Upper lobe of right lung (tissue), 1 donor: ENCODE measurements at regions not wholly inside any gene's neighbourhood (a gene's known extent, or its start where the extent isn't known, plus 50 kb on each side); places are given as distances from the start of the nearest gene placed in this dataset.

Experiments used
- ATAC-seq: fragments of 200-7000 bp; cut with Tn5 transposase; one replicate; pipeline ENCODE4 v1.9.1; 2020; ENCODE audit warnings: mild to moderate bottlenecking, moderate library complexity
- DNase-seq: peaks from one replicate; pipeline ENCODE4 v3.0.0-alpha.2; 2020
- H3K27ac ChIP-seq: fragments of 200-600 bp; one replicate; pipeline ENCODE4 v1.8.0; 2022
- H3K27me3 ChIP-seq: fragments of 200-600 bp; one replicate; pipeline ENCODE4 v1.8.0; 2022; ENCODE audit warnings: mild to moderate bottlenecking
- H3K36me3 ChIP-seq: fragments of 200-600 bp; one replicate; pipeline ENCODE4 v1.8.0; 2022
- H3K4me1 ChIP-seq: fragments of 200-600 bp; one replicate; pipeline ENCODE4 v1.8.0; 2022
- H3K4me3 ChIP-seq: fragments of 200-600 bp; one replicate; pipeline ENCODE4 v1.8.0; 2022; ENCODE audit warnings: mild to moderate bottlenecking
- H3K9me3 ChIP-seq: fragments of 200-600 bp; one replicate; pipeline ENCODE4 v1.8.0; 2022
- CTCF ChIP-seq: fragments of 200-600 bp; IDR thresholded peaks from one replicate; pipeline ENCODE4 v1.8.0; 2022; ENCODE audit warnings: antibody characterized with exemption
- intact Hi-C: fragments of 100-400 bp; cut with DNase I; formaldehyde crosslinking; loops from one replicate; pipeline ENCODE4 v1.11.0; 2022
- donor health status: DM: no; HTN: yes; CAD: no; lungs with severe emphysema.

DNA sequence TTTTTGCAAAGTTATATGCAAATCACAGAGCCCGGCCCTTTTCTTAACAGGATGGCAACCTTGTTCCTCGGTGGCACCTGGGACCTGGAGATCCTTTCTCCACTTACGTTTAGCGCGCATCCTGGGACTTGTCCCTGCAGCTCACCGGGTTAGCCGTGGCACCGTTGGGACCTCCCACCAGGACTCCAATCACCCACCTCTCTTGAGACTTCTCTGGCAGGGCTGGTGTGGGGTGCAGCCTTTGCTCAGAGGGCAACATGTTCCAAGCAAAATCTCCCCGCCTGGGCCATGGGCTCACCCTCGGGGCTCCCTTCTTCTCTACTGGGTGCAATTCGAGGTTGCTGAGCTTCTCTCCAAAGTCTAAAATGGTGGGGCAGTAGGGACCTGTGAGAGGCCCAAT, 211.9 kb upstream of the UMPS start:
- no peak overlapping the region for H3K4me3 ChIP-seq
- H3K4me1 ChIP-seq = no peaks in the 10 kb centered on the region
- DNase-seq (no peak), ATAC-seq (no peak)
- H3K27ac ChIP-seq = no peak overlapping the region
- H3K9me3 ChIP-seq = no peaks in the 10 kb centered on the region
- TF ChIP-seq CTCF = no peak
- no peaks in the 10 kb centered on the region for H3K27me3 ChIP-seq
- H3K36me3 ChIP-seq = no peaks in the 10 kb centered on the region
- intact Hi-C loops = no loop called here

DNA sequence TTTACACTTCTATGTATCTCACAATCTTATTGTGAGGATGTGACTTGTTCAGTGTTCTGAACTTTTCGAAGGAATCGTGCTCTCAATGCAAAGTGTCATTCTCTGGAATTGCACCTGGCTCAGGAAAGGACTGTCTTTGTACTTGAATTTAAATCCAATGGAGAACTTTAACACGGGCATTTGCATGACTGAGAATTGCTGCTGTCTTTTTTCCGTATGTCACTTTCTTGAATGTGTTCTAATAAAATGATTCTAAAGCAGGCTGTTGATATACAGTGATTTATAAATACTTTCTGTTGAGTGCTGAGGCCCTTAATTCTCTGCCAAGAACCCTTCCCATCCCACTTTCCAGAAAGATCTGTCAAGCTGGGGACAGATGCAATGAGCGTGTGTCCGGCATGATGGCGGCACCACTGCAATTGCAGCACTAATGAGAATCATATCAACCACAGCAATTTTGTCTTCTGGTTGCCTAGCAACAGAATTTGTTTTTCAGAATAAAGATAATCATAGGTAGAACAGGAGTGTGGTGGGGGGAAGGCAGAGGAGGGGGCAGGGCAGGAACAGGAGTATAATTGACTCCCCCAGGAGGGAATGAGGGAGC, 210.6 kb upstream of the UMPS start:
- no peak for TF ChIP-seq CTCF
- intact Hi-C loops = no loop called here
- H3K27me3 ChIP-seq = no peaks in the 10 kb centered on the region
- ATAC-seq = no peak
- no peaks in the 10 kb centered on the region for H3K9me3 ChIP-seq
- no peaks in the 10 kb centered on the region for H3K4me1 ChIP-seq
- DNase-seq = no peak
- no peak overlapping the region for H3K4me3 ChIP-seq
- no peaks in the 10 kb centered on the region for H3K36me3 ChIP-seq
- no peak overlapping the region for H3K27ac ChIP-seq

GRCh38 chr3:124520970-124521369, 209.3 kb upstream of the UMPS start:
- H3K36me3 ChIP-seq = no peaks in the 10 kb centered on the region
- H3K27me3 ChIP-seq = no peaks in the 10 kb centered on the region
- no peak for TF ChIP-seq CTCF
- no peak overlapping the region for H3K4me3 ChIP-seq
- no peaks in the 10 kb centered on the region for H3K4me1 ChIP-seq
- ATAC-seq (peak; percentile 88), DNase-seq (no peak)
- no peak overlapping the region for H3K27ac ChIP-seq
- no peaks in the 10 kb centered on the region for H3K9me3 ChIP-seq
- intact Hi-C loops = no loop called here

DNA sequence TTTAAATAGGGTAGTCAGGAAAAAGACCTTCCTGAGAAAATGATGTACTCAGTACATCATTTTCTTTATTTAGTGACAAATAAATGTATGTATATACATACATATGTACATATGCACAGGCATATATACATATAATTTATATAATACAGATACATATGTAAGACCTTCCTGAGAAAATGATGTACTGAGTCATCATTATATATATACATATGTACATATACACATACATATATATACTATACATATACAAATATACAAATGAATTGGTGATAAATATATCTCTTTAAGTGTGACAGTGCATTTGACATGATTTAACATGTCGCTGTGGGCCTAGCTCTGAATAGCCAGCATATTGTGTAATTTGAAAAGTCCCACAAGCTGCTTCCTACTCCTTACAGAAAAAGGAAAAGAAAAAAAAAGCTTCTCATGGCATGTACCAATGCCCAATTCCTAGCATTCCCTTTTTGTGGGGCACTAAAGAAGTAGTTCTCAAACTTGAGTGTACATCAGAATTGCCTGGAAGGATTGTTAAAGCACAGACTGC, 208.1 kb upstream of the UMPS start:
- Histone ChIP-seq H3K27me3 (no peaks in the 10 kb centered on the region), H3K27ac (no peak overlapping the region), H3K36me3 (no peaks in the 10 kb centered on the region), H3K4me3 (no peak overlapping the region), H3K4me1 (no peaks in the 10 kb centered on the region), H3K9me3 (no peaks in the 10 kb centered on the region)
- no peak for ATAC-seq
- TF ChIP-seq CTCF = no peak
- intact Hi-C loops = no loop called here
- DNase-seq = no peak

DNA sequence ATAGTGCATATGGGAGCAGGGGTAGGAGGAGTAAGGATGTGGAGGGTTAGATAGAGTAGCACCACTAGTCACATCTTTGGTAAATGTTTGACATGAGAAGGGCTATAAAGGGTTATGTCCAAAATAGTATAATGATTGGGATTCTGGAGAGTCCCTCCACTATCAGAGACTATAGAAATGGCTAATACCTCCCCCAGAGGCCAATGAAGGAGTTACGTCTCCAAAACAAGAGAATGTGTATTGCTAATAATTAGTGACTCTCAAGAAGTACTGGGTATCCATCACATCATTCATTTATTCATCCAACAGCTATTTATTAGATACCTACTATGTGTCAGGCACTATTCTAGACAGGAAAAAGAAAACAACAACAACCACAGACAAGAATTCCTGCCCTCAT, 203.7 kb upstream of the UMPS start:
- intact Hi-C loops = no loop called here

More for the DNA sequence above, 203.7 kb upstream of the UMPS start:
- H3K27ac ChIP-seq = no peak overlapping the region
- H3K4me3 ChIP-seq = no peak overlapping the region
- TF ChIP-seq CTCF = no peak
- H3K9me3 ChIP-seq = no peaks in the 10 kb centered on the region
- no peaks in the 10 kb centered on the region for H3K27me3 ChIP-seq
- H3K36me3 ChIP-seq = no peaks in the 10 kb centered on the region
- H3K4me1 ChIP-seq = no peaks in the 10 kb centered on the region
- DNase-seq (no peak), ATAC-seq (no peak)
